Astrocyte of the hippocampus (primary cell): ENCODE measurements at regions not wholly inside any gene's neighbourhood (a gene's known extent, or its start where the extent isn't known, plus 50 kb on each side); places are given as distances from the start of the nearest gene placed in this dataset.

Experiments used
- DNase-seq: peaks from one replicate; pipeline ENCODE4 v3.0.0; 2011; ENCODE audit warnings: low read depth, low spot score

DNA sequence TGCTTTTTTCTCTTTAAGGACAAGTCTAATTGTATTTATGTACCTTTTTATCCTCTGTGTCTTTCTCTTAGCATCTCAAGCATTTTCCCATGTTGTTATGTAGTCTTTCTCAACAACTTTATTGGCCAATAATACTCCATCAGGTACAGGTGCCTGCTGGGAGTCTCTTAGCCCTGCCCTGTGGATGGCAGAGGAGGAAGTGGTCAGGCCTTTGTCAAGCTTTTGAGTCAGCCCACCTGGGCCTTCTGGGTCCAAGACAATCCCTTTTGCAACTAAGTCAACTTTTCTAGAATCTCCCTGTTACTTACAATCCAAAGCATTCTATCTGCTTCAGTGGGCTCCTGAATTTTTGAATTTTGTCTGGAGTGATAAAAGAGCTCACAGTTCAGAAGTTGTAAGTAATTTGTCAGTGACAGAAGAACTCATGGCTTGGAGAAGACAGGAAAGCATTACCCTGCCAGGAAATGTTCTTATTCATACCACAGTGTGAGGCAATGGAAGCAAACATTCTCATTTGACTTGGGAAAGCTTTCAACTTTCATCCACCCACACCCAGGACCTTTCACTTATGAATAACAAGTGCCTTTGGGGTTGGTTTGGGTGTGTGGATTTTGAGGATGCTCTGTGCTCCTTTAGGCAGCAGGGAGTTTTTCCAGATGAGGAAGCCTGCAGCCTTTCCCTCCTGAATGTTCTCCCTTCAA, 200.0 kb upstream of the S1PR3 start:
- DNase-seq, result peak; percentile 70

DNA sequence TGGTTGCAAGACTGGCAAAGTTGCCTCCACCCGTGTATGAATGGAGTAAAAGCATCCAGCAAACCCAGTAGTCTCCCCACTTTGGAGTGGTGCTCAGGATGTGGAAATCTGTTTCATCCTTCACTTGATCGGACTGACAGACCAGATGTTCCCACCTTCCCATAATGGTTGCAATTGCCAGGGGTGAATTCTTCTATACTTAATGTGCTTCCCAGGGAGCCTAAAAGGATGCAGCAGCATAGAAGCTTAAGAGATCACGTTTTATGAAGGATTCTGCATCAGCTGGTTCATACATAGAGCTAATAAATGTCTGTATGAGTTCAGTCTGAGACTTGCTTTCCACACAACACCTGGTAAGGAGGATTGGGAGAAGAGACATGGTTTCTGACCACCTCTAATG, 198.8 kb upstream of the S1PR3 start:
- no peak for DNase-seq

DNA sequence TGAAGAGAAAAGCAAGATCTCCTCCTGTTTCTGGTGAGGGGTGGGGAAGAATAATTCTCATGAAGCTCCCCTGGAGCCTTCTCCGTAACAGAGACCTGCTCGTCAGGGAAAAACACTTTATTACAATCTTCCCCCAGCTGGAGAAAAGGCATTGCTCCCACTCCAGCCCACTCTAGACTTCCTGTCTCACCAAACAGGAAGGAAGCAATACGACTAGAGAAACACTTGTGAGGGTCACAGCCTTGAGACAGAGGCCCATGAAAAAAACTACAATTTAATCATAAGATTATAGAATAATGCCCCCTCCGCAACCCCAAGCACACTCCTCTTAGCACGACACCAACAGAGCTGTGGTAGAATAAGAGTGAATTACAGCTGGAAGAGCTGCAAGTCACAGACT, 197.2 kb upstream of the S1PR3 start:
- DNase-seq, result no peak

DNA sequence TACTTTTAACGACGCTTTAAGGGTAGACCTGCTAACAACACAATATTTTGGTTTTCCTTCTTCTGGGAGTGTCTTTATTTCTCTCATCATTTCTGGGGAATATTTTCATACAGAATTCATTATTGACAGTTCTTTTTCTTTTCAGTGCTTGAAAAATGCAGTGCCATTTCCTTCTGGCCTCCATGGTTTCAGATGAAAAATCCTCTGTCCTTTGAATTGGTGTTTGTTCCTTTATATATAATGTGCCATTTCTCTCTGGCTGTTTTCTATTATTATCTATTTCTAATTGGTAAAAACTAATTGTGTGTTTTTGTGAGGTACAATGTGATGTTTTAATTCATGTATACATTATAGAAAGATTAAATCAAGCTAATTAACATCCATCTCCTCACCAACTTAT, 194.3 kb upstream of the S1PR3 start:
- DNase-seq, result no peak

DNA sequence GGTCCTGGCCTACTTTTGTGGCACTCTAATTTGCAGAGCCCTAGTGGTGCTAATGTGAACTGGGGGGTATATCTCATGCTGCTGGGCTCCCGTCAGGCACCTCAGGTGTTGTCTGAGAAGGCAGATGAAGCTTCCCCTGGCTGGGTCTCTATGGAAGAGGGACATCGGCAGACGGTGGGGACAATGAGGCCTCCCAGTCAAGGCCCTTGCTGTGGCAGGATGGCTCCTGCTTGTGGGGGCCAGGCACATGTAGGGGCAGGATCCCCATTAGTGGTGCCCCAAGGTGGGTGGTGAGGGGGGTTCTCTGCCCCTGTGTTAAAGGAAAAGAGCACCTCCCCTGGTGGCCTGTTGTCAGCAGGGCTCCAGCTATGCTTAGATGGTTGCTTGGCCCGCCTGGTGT, 192.8 kb upstream of the S1PR3 start:
- DNase-seq, result no peak

DNA sequence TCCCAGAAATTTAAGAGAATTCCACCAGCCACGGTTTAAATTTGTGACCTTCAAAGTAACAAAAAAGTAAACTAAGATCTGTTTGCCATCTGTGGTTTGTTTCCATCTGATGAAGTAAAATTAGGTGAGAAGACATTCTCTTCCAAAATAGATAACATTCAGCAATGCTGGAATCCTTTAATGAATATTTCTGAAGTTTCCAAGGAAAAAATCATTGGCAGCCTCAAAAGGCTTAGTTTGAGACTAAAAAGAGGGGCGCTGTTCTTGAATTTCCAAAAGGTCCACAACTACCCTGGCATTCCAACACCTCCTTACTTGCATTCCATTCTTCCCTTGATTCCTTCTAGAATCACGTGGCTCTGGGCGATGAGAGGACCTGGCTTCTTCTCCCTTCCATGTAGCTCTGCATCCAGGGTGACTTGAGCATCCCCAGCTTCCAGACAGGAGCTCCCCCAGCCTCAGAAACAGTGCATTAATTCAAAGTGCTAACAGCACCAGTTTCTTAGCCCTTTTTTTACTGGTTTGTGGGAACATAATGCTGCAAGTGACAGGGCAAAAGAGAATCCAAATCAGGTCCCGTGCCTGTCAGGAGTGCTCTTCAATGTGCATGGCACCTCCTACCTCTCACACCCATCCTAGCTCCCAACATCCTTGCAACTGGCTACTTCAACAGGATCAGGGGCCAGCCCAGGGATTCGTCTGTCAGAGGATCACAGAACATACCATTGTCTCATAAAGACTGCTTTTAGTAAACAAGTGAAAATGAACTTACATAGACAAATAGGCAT, 191.5 kb upstream of the S1PR3 start:
- DNase-seq, result no peak

DNA sequence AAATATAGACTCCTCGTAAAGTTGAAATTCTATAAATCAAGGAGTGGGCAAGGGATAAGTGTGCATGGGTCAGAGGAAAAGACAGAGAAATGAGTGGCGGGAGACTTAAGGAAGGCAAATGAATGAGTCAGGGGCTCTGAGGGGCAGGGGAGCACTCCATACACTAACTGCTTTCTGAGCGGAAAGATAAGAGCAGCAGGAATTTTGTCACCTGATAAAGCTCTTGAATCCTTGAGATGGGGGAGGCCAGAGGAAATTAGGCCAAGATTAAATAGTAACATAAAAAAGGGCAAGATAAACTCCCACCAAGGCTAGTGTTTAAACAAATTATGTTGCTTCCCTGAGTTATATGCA, 191.0 kb upstream of the S1PR3 start:
- no peak for DNase-seq

DNA sequence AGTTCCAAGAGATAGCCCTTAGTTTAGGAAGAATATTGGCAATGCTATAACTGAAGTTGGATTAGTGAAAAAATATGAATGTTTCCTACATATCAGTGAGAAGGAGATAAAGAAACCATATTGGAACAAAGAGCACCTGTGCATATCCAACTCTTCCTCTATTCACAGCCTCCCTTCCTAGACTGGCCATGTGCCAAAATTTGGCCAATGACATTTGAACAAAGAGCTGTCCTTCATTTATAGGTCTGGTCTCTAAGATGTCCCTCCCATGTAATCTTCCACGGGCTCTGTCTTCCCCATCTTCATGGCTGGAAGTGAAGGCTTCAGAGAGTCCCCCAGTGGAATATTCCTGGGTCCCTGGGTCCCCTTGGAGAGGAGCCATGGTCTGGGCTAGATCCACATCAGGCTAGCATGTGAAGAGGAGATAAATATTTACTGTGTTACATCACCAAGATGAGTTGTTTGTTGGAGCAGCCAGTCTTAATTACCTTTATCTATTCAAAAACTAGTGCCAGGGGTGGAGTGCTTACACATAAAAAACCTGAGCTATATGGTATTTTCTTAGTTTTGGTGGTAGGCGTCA, 190.0 kb upstream of the S1PR3 start:
- no peak for DNase-seq

DNA sequence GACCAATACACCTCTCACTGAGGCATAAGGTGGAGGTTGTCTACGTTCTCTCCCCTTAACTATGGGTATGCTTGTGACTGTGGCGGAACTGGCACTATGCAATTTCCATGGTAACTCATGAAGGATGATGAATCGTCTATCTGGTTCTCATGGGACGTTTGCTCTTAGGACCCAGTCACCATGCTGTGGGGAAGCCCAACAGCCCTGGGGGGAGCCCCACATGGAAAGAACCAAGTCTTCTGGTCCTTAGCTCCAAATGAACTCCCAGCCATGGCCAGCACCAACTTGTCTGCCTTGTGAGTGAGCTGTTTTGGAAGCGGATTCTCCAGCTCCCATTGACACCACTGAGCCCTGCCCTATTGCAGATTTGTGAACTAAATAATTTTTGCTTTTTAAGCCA, 188.7 kb upstream of the S1PR3 start:
- DNase-seq, result no peak

DNA sequence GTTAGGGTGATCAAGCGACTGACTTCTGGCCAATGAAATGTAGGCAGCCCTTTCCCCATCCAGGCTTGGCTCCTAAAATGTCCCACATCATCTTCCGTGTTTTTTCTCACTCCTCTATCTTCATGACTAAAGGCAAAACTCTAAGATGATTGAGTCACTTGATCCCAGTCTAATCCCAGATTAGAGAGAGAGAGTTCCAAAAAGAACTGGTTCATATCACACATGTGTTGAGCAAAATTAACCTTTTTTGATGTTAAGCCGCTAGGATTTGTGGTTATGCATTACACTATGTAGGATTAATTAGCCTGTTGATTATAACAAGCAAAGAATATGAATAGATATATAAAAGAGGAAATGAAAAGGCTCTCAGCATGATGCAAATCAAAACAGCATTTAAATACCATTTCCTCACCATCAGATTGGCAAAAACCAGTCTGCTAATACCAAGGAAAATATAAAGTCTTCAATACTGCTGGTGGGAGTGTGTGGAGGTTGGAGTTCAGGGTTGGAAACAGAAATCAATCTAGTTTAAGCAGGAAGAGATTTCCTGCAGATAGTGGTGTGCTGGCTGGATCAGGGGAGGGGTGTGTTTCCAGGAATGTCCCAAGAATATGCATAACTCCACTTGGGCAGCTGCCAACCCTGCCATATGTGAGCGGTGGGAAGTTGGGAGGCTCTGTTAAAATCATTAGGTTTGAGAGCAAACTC, 187.6 kb upstream of the S1PR3 start:
- peak; percentile 26 for DNase-seq

DNA sequence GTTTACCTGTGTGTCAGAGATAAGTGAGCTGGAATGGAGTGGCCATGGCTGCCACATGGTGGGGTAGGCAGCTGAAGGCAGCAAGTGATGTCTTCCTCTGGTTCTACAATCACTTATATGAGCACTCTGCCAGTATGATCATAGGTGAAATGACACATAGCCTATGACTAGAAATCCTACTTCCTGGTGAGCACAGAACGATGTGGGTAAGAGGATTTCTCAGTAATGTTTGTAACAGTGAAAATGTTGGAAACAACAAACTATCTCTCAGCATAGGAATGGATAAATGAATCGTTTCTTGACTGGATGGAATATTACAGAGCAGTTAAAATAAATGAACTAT, 187.0 kb upstream of the S1PR3 start:
- no peak for DNase-seq

DNA sequence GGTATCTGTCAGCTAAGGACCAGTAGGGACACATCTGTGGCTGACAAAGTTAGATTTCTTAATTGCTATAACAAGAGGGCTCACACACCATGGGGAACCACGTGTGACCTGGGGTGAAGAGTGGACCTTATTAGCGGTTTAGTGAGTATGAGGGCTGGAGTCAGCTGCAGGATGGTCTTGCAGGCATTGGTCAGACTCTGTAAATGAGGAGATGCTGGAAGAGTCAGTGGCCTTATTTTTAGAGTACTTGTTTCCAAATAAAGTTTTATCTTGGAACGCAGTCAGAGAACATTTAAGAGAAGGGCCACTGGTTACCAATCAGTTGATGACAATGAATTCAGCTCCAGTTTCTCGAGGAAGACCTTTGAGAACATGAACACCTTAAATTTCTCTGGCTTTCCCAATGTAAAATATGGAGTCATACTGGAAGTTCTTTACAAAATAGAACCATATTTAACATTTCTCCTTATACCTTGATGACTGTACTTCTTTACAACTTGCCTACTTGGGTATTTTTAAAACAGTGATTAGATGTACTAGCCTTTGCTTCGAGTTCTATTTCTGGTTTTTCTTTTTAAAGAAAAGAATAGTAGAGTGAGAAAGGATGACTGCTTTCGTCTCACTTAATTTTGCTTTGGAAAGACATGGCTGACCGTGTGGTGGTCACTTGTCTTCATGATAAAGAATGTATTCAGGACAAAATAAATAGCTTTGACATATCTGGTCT, 185.9 kb upstream of the S1PR3 start:
- DNase-seq, result no peak

DNA sequence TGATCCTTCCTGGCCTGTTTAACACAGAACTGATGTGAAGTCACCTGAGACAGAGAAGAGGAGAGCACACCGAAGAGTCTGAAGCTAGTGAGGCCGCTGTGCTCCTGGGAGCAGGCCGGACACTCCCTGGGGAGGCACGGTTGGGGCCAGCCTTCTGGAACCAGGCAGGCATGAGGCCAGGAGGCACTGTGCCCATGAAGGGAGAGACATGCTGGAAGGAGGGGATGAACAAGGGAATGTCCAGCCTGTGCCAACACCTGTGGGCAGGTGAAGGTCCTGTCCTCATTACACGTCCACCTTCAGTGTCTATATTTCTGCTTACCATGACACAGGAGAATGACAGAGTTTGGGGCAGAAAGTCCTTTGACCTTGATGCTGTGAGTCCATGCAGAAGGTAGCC, 183.8 kb upstream of the S1PR3 start:
- no peak for DNase-seq

DNA sequence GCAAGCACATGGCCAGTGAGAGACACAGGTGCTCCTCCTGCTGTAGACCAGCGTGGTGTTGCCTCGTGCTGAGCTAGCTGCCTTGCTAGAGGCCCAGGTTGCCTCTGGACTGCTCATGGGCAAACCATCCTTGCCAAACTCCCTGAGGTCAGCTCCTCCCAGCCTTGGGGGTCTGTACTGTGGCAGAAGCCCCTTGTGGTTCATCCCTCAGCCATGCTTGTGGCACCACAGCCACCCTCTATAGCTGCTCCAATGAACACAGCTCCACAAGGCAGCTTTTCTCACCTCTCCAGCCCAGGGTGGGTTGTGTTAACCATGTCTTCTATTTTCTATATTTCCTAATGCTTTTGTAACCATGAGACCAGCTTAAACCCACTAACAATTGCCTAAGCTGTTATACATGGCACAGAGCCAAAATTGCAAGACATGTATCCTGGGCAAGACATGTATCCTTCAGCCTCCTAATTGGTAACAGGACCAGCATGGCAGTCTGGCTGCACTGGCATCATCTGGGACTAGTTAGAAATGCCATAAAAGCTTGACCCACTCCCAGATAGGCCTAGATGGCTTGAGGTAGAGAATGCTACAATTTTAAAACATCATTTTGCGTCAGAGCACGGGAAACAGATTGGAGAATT, 183.1 kb upstream of the S1PR3 start:
- DNase-seq, result no peak

DNA sequence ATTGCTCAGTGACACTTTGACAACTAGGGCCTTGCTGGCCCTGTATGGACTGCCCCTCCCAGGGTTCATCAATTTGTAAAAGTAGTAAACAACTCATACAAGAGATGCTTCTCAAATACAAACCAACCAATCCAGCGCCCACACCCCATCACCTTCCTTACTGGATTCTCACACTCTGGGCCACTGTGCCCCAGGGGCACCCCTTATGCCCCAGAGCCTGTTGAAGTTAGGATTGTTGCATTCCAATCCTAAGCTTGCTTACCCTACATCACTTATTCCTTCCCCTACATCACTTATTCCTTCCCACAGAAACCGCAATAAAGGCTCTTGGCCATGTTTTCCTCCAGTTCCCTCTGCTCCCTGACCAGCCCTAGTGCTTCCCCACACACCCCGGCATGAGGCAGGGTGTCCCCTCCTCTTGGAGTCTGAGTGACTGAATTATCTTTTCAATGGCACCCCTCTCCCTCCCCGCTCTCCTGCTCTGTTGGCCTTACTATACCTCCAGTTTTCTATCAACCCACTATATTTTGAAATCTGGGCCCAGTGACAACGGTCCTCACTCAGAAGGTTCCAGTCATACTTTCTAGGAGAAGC, 182.4 kb upstream of the S1PR3 start:
- DNase-seq, result no peak

DNA sequence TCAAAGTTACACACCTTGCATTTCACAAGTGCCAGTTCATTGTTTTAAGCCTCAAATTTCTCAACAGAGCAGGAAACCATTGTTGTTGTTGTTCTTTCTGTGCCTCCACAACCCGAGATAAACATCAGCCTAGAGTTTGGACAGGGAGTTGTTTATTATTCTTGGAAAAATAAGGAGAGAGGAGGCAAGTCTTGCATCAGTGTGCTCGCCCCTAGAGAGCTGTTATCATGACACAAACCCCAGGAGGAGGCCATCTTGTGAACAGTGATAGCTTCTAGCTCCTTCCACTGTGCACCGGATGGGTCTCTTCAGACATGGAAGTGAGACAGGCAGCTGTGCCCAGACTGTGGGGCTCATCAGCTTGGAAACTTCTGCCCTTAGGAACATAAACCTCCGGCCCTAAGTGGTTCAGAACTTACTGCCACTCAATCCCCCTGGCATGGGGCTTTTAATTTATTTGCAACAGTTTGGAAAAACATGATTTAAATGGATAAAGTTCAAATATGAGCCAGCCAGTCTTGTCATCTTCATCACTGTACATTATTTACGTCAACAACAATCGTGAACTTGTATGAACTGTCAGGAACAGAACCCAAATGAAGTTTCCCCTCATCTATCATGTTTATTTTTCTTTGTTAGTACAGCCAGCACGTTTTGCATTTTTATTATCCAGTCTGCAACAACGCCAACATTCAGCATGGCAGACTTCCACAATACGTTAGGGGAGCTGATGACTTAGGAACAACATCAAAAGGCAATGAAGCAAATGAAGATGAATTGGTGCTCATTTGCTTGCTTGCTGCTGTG, 181.7 kb upstream of the S1PR3 start:
- DNase-seq, result no peak

DNA sequence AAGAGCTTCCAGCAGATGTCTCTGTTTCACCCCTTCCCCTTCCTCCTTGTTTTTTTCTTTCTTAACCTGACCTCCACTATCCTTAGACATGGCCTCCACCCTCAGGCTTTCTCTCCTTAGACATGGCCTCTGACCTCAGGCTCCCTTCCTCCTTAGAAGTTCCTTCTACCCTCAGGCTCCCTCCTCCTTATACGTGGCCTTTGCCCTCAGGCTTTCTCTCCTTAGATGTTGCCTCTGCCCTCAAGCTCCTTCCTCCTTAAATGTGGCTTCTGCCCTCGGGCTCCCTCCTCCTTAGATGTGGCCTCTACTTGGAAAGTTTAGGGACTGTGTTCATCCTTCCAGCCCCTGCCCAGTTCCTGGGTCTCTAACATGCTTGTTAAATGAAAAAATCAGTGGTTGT, 180.4 kb upstream of the S1PR3 start:
- no peak for DNase-seq

DNA sequence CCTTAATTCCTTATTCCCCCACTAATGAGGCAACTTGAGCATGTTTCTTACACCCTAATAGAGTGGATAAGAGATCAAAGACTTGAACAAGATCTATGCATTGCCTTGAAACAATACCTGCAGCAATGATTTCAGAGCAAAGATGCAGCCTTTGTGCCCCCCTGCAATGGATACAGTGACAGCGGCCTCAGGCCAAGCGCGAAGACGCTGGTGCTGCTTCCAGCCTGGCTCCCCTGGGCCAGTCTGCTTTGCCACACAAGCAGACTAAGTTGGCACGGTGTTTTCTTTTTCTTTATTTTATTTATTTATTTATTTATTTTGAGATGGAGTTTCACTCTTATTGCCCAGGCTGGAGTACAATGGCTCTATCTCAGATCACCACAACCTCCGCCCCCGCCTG, 179.8 kb upstream of the S1PR3 start:
- no peak for DNase-seq

DNA sequence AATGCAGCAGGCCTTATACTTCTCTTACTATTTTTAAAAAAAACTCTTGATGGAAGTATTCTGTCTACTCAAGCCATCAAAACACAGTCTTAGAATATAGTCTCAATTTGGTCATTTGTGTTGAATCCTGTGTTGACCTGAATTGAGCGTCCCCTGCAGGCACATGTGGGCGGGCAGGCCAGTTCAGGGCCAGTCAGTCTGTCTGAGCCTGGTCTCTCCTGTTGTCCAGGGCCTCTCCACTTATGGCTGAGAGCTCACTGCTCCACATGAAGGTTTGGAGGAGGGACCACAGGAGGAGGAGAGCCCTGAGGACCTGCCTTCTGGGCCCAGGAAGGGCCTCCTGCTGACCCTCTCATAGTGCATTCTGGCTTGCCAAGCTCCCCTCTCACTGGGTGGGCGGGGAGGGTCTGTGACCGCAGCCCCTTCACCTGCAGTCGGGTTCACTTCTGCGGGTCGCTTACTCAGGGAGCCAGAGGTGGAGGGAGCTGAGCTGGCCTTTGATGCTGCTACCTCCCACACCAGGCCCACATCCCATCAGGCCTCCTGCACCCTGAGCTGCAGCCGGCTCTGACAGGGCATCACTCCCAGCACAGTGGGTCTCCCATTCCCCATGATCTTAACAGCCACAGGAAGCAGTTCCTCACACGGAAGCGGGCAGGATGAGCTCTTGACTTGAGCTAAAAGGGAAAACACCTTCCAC, 178.2 kb upstream of the S1PR3 start:
- DNase-seq, result no peak
